HepG2 (cell line): ENCODE measurements at regions not wholly inside any gene's neighbourhood (a gene's known extent, or its start where the extent isn't known, plus 50 kb on each side); places are given as distances from the start of the nearest gene placed in this dataset.

Source experiments
- ATAC-seq: fragments of 200-7000 bp; cut with Tn5 transposase; 3 replicates; pipeline ENCODE4 v1.9.1; 2020; ENCODE audit warnings: mild to moderate bottlenecking, moderate library complexity
- BruUV-seq: library from RNA; stranded (reverse); fragments of 400-500 nt; replicated peaks from 2 replicates; lab custom pipeline; 2021; lab: Mats Ljungman, UMichigan
- CTCF ChIA-PET: fragments of 300-600 bp; formaldehyde crosslinking; extraction: SDS; loops from one replicate; lab custom pipeline; 2021; ENCODE audit warnings: low total read pairs, inconsistent platforms, low intra/inter-chr PET ratio; lab: Yijun Ruan, JAX
- POLR2A ChIA-PET: fragments of 350-600 bp; sonication (Branson Sonifier 250); formaldehyde crosslinking; loops from one replicate; lab custom pipeline; 2020; ENCODE audit warnings: antibody characterized with exemption, inconsistent platforms; lab: Yijun Ruan, JAX
- DNase-seq: peaks from one replicate; pipeline ENCODE4 v3.0.0-alpha.2; 2015; ENCODE audit warnings: low spot score
- FAIRE-seq: peaks from 3 replicates; lab custom pipeline; 2011; peaks lifted over from hg19 to GRCh38; lab: Jason Lieb, UNC
- H2AFZ ChIP-seq: one replicate; pipeline ENCODE4 v1.6.1; 2011; ENCODE audit warnings: low read length, inconsistent platforms
- H3K27ac ChIP-seq: fragments of 300-600 bp; 3 replicates; pipeline ENCODE4 v1.8.0; 2011; ENCODE audit warnings: mixed run types, mild to moderate bottlenecking, mixed read lengths, low read length, inconsistent platforms; ENCODE audit not compliant: insufficient read depth; ENCODE audit errors: extremely low read length
- H3K27me3 ChIP-seq, 2 experiments: fragments of 200-600 bp in 1 of 2; 2 replicates in 1 of 2; 3 replicates in 1 of 2; pipeline versions ENCODE4 v1.6.0 to v1.8.0; 2011; ENCODE audit warnings: low read length in 2 of 2, mild to moderate bottlenecking in 2 of 2, moderate library complexity in 2 of 2, inconsistent platforms in 1 of 2; ENCODE audit not compliant: insufficient read depth in 2 of 2, control insufficient read depth in 1 of 2
- H3K36me3 ChIP-seq, 2 experiments: fragments of 200-600 bp in 1 of 2; replicated peaks in 1 of 2; 2 replicates in 1 of 2; 3 replicates in 1 of 2; pipeline versions ENCODE4 v1.5.1 to v1.8.0; 2011; ENCODE audit warnings: low read length in 2 of 2, inconsistent platforms in 1 of 2; ENCODE audit not compliant: insufficient read depth in 2 of 2, control insufficient read depth in 1 of 2
- H3K4me1 ChIP-seq: 2 replicates; pipeline ENCODE4 v1.5.1; 2012; ENCODE audit warnings: low read length, inconsistent platforms; ENCODE audit not compliant: insufficient read depth
- H3K4me2 ChIP-seq: 2 replicates; pipeline ENCODE4 v1.6.0; 2011; ENCODE audit warnings: low read depth, low read length, inconsistent platforms
- H3K4me3 ChIP-seq, 3 experiments: fragments of 200-600 bp in 1 of 3; sonication (generic), shearing (Covaris generic) in 1 of 3; replicated peaks in 1 of 3; 2 replicates each; pipeline ENCODE4 v1.5.1; 2011 to 2016; ENCODE audit warnings: low read length in 3 of 3, inconsistent platforms in 2 of 3, low read depth in 2 of 3, mild to moderate bottlenecking in 2 of 3, control low read depth in 1 of 3, mixed read lengths in 1 of 3; ENCODE audit not compliant: insufficient read depth in 1 of 3
- H3K79me2 ChIP-seq: one replicate; pipeline ENCODE4 v1.6.1; 2011; ENCODE audit warnings: low read length, inconsistent platforms; ENCODE audit not compliant: insufficient read depth
- H3K9ac ChIP-seq: 2 replicates; pipeline ENCODE4 v1.6.0; 2011; ENCODE audit warnings: mild to moderate bottlenecking, low read depth, low read length, inconsistent platforms; ENCODE audit not compliant: insufficient read depth
- H3K9me3 ChIP-seq: 2 replicates; pipeline ENCODE4 v1.5.1; 2012; ENCODE audit warnings: mild to moderate bottlenecking, low read length
- H4K20me1 ChIP-seq: 2 replicates; pipeline ENCODE4 v1.6.0; 2011; ENCODE audit warnings: inconsistent platforms, mild to moderate bottlenecking, low read length, moderate library complexity; ENCODE audit not compliant: insufficient read depth
- ARNTL ChIP-seq: sonication (generic); formaldehyde crosslinking; IDR thresholded peaks from 2 replicates; pipeline ENCODE4 v1.4.0; 2020; ENCODE audit warnings: mild to moderate bottlenecking, missing genetic modification reagents
- DMAP1 ChIP-seq: IDR thresholded peaks from 2 replicates; pipeline ENCODE4 v1.6.1; 2016
- FLYWCH1 ChIP-seq: sonication (generic); formaldehyde crosslinking; IDR thresholded peaks from 2 replicates; pipeline ENCODE4 v1.8.1; 2023; ENCODE audit warnings: mild to moderate bottlenecking, missing genetic modification reagents
- NR2F2 ChIP-seq: IDR thresholded peaks from 2 replicates; pipeline ENCODE4 v1.6.1; 2012; ENCODE audit warnings: low read depth, inconsistent platforms, borderline replicate concordance
- PAF1 ChIP-seq: IDR thresholded peaks from 2 replicates; pipeline ENCODE4 v1.6.1; 2016; ENCODE audit warnings: missing genetic modification reagents, missing compliant biosample characterization
- PBX2 ChIP-seq: IDR thresholded peaks from 2 replicates; pipeline ENCODE4 v1.6.1; 2016; ENCODE audit warnings: control low read depth
- PCBP1 ChIP-seq: fragments of 200-400 bp; formaldehyde crosslinking; IDR thresholded peaks from 2 replicates; pipeline ENCODE4 v1.6.1; 2017; ENCODE audit warnings: mild to moderate bottlenecking, low read depth, low read length, borderline replicate concordance
- SRSF1 ChIP-seq: fragments of 200-400 bp; formaldehyde crosslinking; optimal IDR thresholded peaks from 2 replicates; pipeline ENCODE3; 2017; ENCODE audit warnings: mild to moderate bottlenecking, low read depth, low read length, moderate library complexity
- SSRP1 ChIP-seq: IDR thresholded peaks from 2 replicates; pipeline ENCODE4 v1.6.1; 2016; ENCODE audit warnings: control low read depth
- ZNF362 ChIP-seq: sonication (generic); formaldehyde crosslinking; IDR thresholded peaks from 2 replicates; pipeline ENCODE4 v1.4.0; 2020; ENCODE audit warnings: missing genetic modification reagents, mild to moderate bottlenecking, borderline replicate concordance
- ZNF878 ChIP-seq: sonication (generic); formaldehyde crosslinking; IDR thresholded peaks from 2 replicates; pipeline ENCODE4 v1.8.1; 2023; ENCODE audit warnings: mild to moderate bottlenecking, missing genetic modification reagents, moderate library complexity
- WGBS: methylation state at CpG from one replicate; pipeline ENCODE4 v1.1.6; 2017; ENCODE audit warnings: low lambda C conversion rate; 5-methylcytosine and 5-hydroxymethylcytosine counted together
- in situ Hi-C: cut with HindIII; loops from 2 replicates; pipeline ENCODE4 v1.10.0; 2017; ENCODE audit warnings: low pct_unique_long_range_greater_than_20kb; ENCODE audit not compliant: extremely low pct_ligation_motif_present
- intact Hi-C: fragments of 100-400 bp; cut with micrococcal nuclease; formaldehyde crosslinking; loops from one replicate; pipeline ENCODE4 v1.10.0; 2022; ENCODE audit not compliant: unreplicated experiment

GRCh38 chrX:25805744-25806143 is 332.4 kb upstream of the MAGEB18 start:
- intact Hi-C loops, result no loop called here
- no peak for ATAC-seq
- Histone ChIP-seq H3K27me3 (no peaks in the 10 kb centered on the region), H3K9ac (no peak overlapping the region), H3K79me2 (no peaks in the 10 kb centered on the region), H3K27ac (no peak overlapping the region), H3K4me1 (no peaks in the 10 kb centered on the region), H3K9me3 (no peaks in the 10 kb centered on the region), H3K36me3 (no peaks in the 10 kb centered on the region), H2AFZ (no peak overlapping the region), H3K4me3 (no peak overlapping the region), H3K4me2 (no peak overlapping the region), H4K20me1 (no peaks in the 10 kb centered on the region)
- no peak for DNase-seq
- ChIA-PET CTCF (no interaction called here), POLR2A (no interaction called here)
- no CpG with 5 or more reads among the region's 22 CpGs for WGBS
- TF ChIP-seq SRSF1, result no peak
- TF ChIP-seq ZNF362 (CRISPR knock-in tag), result no peak
- TF ChIP-seq NR2F2, result no peak
- TF ChIP-seq DMAP1, result no peak
- no peak for TF ChIP-seq PBX2 (CRISPR knock-in tag)
- TF ChIP-seq ZNF878 (CRISPR knock-in tag), result no peak
- no peak for TF ChIP-seq SSRP1 (CRISPR knock-in tag)
- TF ChIP-seq FLYWCH1 (CRISPR knock-in tag), result no peak
- TF ChIP-seq PCBP1, result no peak
- TF ChIP-seq PAF1, result no peak
- TF ChIP-seq ARNTL, result no peak
- BruUV-seq, result no TSS peak
- FAIRE-seq, result no peak
- in situ Hi-C loops, result no loop called here
